ENCODE measurements at regions not wholly inside any gene's neighbourhood (a gene's known extent, or its start where the extent isn't known, plus 50 kb on each side); places are given as distances from the start of the nearest gene placed in this dataset.

GRCh38 chr2:150900913-150901312 is 360.8 kb downstream of the RBM43 start:
- no peak for DNase-seq

GRCh38 chr2:150895968-150896367 is 365.7 kb downstream of the RBM43 start:
- no peak for DNase-seq

GRCh38 chr2:150889141-150889540 is 372.5 kb downstream of the RBM43 start:
- no peak for DNase-seq

- no peak for DNase-seq
These were observed 373.3 kb downstream of the RBM43 start for GRCh38 chr2:150888337-150888736.

- DNase-seq = no peak
These were observed 373.7 kb downstream of the RBM43 start for GRCh38 chr2:150887926-150888325.

GRCh38 chr2:150885774-150886386 is 375.8 kb downstream of the RBM43 start:
- peak; percentile 2 for DNase-seq

- DNase-seq = peak; percentile 1
These were observed 376.4 kb downstream of the RBM43 start for GRCh38 chr2:150885236-150885635.

GRCh38 chr2:150883613-150883895 is 378.1 kb downstream of the RBM43 start:
- DNase-seq = no peak

GRCh38 chr2:150882751-150883612 is 378.7 kb downstream of the RBM43 start:
- no peak for DNase-seq

- DNase-seq = no peak
These were observed 380.7 kb downstream of the RBM43 start for GRCh38 chr2:150880986-150881385.

GRCh38 chr2:150878356-150878755 is 383.3 kb downstream of the RBM43 start:
- peak; percentile 17 for DNase-seq

GRCh38 chr2:150876251-150876950 is 385.3 kb downstream of the RBM43 start:
- DNase-seq = peak; percentile 34

- no peak for DNase-seq
These were observed 385.9 kb upstream of the RND3 start for GRCh38 chr2:150873396-150873772.

GRCh38 chr2:150872756-150873395 is 385.4 kb upstream of the RND3 start:
- peak; percentile 38 for DNase-seq

- DNase-seq = peak; percentile 22
These were observed 379.0 kb upstream of the RND3 start for GRCh38 chr2:150866431-150866830.

- DNase-seq = no peak
These were observed 376.2 kb upstream of the RND3 start for GRCh38 chr2:150863691-150864090.

- DNase-seq = no peak
These were observed 372.8 kb upstream of the RND3 start for GRCh38 chr2:150860301-150860700.

- no peak for DNase-seq
These were observed 372.4 kb upstream of the RND3 start for GRCh38 chr2:150859877-150860276.

- DNase-seq = no peak
These were observed 371.7 kb upstream of the RND3 start for GRCh38 chr2:150859162-150859561.

- DNase-seq = no peak
These were observed 370.9 kb upstream of the RND3 start for GRCh38 chr2:150858382-150858781.

GRCh38 chr2:150856596-150857281 is 369.3 kb upstream of the RND3 start:
- no peak for DNase-seq

- DNase-seq = no peak
These were observed 365.8 kb upstream of the RND3 start for GRCh38 chr2:150853263-150853662.

GRCh38 chr2:150850641-150851040 is 363.2 kb upstream of the RND3 start:
- DNase-seq = no peak

Data from fibroblast of skin of scalp (primary cell).